A549 (cell line): ENCODE measurements at regions not wholly inside any gene's neighbourhood (a gene's known extent, or its start where the extent isn't known, plus 50 kb on each side); places are given as distances from the start of the nearest gene placed in this dataset.
A peak's percentile ranks its signal among the peaks of the same experiment; 100 is the strongest.

ENCODE experiments used
- ATAC-seq, 2 experiments: fragments of 200-7000 bp in 1 of 2; fragments of >200 bp in 1 of 2; cut with Nextera tagmentation in 1 of 2; cut with Tn5 transposase in 1 of 2; 3 replicates each; pipeline versions ENCODE4 v1.8.0 to v1.9.1; 2018 to 2020; ENCODE audit warnings: mild to moderate bottlenecking in 1 of 2, moderate library complexity in 1 of 2
- CTCF ChIA-PET: fragments of 300-600 bp; sonication (Branson Sonifier 250); formaldehyde crosslinking; extraction: SDS; loops from one replicate; lab custom pipeline; 2021; ENCODE audit warnings: antibody characterized with exemption, inconsistent platforms; lab: Yijun Ruan, JAX
- POLR2A ChIA-PET: fragments of 350-600 bp; formaldehyde crosslinking; extraction: SDS; loops from one replicate; lab custom pipeline; 2021; ENCODE audit warnings: antibody characterized with exemption, inconsistent platforms; lab: Yijun Ruan, JAX
- DNase-seq, 2 experiments: peaks; one replicate each; pipeline versions ENCODE4 v3.0.0 to v3.0.0-alpha.2; 2011 to 2016; ENCODE audit warnings: low read depth in 1 of 2, low spot score in 1 of 2
- FAIRE-seq: peaks from 2 replicates; lab custom pipeline; 2011; peaks lifted over from hg19 to GRCh38; lab: Jason Lieb, UNC
- H3K27ac ChIP-seq, 2 experiments: fragments of >200 bp; sonication (Bioruptor Twin); formaldehyde crosslinking; 3 replicates each; pipeline ENCODE4 v1.5.1; 2016 to 2017
- H3K4me1 ChIP-seq: fragments of >200 bp; sonication (Bioruptor Twin); formaldehyde crosslinking; 3 replicates; pipeline ENCODE4 v1.6.1; 2016
- H3K4me2 ChIP-seq: fragments of >200 bp; sonication (Bioruptor Twin); formaldehyde crosslinking; 3 replicates; pipeline ENCODE4 v1.6.1; 2016
- H3K4me3 ChIP-seq: fragments of >200 bp; sonication (Bioruptor Twin); formaldehyde crosslinking; 3 replicates; pipeline ENCODE4 v1.5.1; 2016
- H3K9me3 ChIP-seq: fragments of >200 bp; sonication (Bioruptor Twin); formaldehyde crosslinking; 3 replicates; pipeline ENCODE4 v1.6.1; 2016
- CBX8 ChIP-seq: fragments of 200-600 bp; sonication (generic); IDR thresholded peaks from 2 replicates; pipeline ENCODE4 v1.6.1; 2016
- EHMT2 ChIP-seq: fragments of 200-600 bp; sonication (generic); IDR thresholded peaks from 2 replicates; pipeline ENCODE4 v1.6.1; 2016; ENCODE audit warnings: antibody characterized with exemption, low read depth, mild to moderate bottlenecking, moderate library complexity
- ESRRA ChIP-seq: fragments of 150-350 bp; IDR thresholded peaks from 2 replicates; pipeline ENCODE4 v1.6.1; 2014; ENCODE audit warnings: mild to moderate bottlenecking, low read length, borderline replicate concordance
- FOXS1 ChIP-seq: fragments of 250-450 bp; sonication (Bioruptor Pico); IDR thresholded peaks from 2 replicates; pipeline ENCODE4 v1.5.0; 2020; ENCODE audit warnings: mild to moderate bottlenecking, moderate library complexity
- HEYL ChIP-seq: fragments of 250-450 bp; sonication (Bioruptor Pico); IDR thresholded peaks from 2 replicates; pipeline ENCODE4 v1.8.0; 2021; ENCODE audit warnings: mild to moderate bottlenecking, moderate library complexity
- KDM1A ChIP-seq: fragments of 200-600 bp; sonication (generic); IDR thresholded peaks from 2 replicates; pipeline ENCODE4 v1.6.1; 2016; ENCODE audit warnings: low read depth, mild to moderate bottlenecking
- MAFK ChIP-seq: fragments of 450-650 bp; IDR thresholded peaks from 2 replicates; pipeline ENCODE4 v1.6.1; 2014; ENCODE audit not compliant: partially characterized antibody
- PHF8 ChIP-seq: fragments of 200-600 bp; sonication (generic); IDR thresholded peaks from 2 replicates; pipeline ENCODE4 v1.6.1; 2016; ENCODE audit warnings: low read depth, mild to moderate bottlenecking, antibody characterized with exemption, moderate library complexity, borderline replicate concordance
- POLR2A ChIP-seq: IDR thresholded peaks from 2 replicates; pipeline ENCODE4 v1.6.1; 2012; ENCODE audit warnings: mild to moderate bottlenecking, low read length
- RNF2 ChIP-seq: fragments of 200-600 bp; sonication (generic); IDR thresholded peaks from 2 replicates; pipeline ENCODE4 v1.6.1; 2016; ENCODE audit warnings: low read depth, mild to moderate bottlenecking, antibody characterized with exemption, moderate library complexity, borderline replicate concordance
- SMC3 ChIP-seq: fragments of >200 bp; sonication (Bioruptor Twin); formaldehyde crosslinking; IDR thresholded peaks from 3 replicates; pipeline ENCODE4 v1.6.1; 2018; ENCODE audit warnings: inconsistent platforms
- TFCP2L1 ChIP-seq: fragments of 250-450 bp; sonication (Bioruptor Pico); IDR thresholded peaks from 2 replicates; pipeline ENCODE4 v1.5.0; 2021; ENCODE audit warnings: mild to moderate bottlenecking
- ZSCAN20 ChIP-seq: fragments of 250-450 bp; sonication (Bioruptor Pico); IDR thresholded peaks from 2 replicates; pipeline ENCODE4 v1.8.0; 2022; ENCODE audit warnings: mild to moderate bottlenecking, moderate library complexity
- WGBS: methylation state at CpG from one replicate; pipeline ENCODE4 v1.1.6; 2017; ENCODE audit errors: missing lambda C conversion rate; 5-methylcytosine and 5-hydroxymethylcytosine counted together
- TF ChIP-seq, protein P1 (sequence below): fragments of >200 bp; sonication (Bioruptor Twin); formaldehyde crosslinking; IDR thresholded peaks from 3 replicates; pipeline ENCODE4 v1.5.1; 2016
- TF ChIP-seq, protein P2 (sequence below): fragments of 250-450 bp; sonication (Bioruptor Pico); IDR thresholded peaks from 2 replicates; pipeline ENCODE4 v1.5.0; 2021; ENCODE audit warnings: mild to moderate bottlenecking, moderate library complexity, borderline replicate concordance
- TF ChIP-seq, protein P3 (sequence below): IDR thresholded peaks from 2 replicates; pipeline ENCODE4 v1.6.1; 2012; ENCODE audit warnings: low read depth, borderline replicate concordance

DNA sequence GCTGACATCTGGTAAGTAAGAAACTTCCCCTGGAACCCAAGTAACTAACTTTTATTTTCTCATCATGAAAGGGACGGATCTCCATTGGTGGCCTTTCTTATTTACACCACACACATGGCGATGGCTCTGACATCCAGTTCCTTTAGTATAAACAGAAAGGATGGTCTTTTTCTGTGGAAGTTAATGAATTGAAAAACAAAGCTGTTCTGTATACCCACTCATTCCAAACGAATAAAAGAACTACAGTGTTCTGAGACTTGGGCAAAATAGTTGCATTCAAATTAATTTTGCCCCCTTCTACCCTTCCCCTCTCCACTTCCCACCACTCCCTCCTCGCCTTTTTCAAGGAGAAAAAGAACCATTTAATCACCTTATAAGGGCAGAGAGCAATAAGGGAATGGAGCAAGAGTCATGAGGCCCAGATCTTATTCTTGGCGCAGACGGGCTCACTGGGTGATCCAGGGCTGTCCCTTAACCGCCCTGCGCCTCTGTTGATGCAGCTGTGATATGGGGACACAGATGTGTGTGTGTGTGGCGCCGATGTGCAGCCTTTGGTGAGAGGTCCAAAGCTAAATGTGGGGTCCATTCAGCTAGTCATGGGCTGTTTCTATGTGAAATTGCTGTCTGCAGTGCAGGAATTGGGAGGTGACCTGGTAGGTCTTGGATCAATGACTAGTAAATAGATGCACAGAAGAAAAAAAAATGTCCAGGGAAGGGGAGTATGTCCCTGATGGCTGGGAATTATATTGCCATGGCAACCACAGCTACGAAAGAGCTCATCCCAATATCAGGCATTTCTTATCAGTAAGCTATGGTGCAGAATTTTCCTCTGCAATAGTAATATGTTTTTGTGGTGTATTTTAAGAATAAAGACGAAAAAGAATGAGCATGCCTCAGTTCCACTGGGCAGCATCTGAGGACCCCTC, 141.5 kb upstream of the ERCC6L2 start:
- no peak overlapping the region for H3K27ac ChIP-seq
- FAIRE-seq: no peak
- POLR2A ChIA-PET: no interaction called here

DNA sequence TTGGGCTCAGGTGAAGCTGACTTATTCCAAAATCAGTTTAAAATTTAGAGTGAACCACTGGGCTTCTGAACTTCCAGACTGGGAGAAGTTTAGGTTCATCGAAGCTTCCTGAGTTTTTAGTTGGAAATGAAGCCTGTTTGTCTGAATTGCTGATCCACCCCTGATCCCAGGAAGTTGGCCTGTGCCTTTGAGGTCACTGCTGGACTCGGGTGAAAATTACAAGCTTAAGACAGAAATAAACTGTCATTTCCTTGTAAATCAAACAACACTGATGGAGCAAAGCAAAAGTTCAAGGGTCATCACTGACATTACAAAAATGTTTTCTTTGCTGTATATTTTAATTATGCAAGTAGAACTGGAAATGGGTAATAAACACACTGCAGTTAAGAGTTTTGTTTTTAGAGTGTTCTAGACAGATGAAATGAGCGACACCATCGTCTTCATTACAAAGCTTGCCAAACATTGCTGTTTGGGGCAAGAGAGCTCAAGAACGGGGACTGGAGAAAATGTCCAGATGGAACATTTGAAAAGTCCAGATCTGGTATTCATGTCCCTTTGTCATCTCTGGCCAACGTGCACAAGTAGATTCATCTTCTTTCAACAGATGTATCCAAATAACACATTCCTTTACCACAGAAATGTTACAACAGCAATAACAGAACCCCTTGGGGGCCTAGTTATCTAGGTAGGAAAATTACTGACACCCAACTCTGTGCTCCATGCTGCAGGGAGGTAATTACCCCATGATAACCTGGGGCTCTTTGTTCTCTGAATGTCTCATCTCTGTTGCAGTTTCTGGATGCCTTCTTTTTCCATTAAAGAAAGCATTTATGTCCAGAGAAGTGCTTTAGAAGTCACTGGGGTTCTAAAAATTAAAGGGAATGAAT, 142.4 kb upstream of the ERCC6L2 start:
- no peak for TF ChIP-seq PHF8
- TF ChIP-seq RNF2: no peak
- TF ChIP-seq POLR2A: no peak
- TF ChIP-seq, protein P1, sequence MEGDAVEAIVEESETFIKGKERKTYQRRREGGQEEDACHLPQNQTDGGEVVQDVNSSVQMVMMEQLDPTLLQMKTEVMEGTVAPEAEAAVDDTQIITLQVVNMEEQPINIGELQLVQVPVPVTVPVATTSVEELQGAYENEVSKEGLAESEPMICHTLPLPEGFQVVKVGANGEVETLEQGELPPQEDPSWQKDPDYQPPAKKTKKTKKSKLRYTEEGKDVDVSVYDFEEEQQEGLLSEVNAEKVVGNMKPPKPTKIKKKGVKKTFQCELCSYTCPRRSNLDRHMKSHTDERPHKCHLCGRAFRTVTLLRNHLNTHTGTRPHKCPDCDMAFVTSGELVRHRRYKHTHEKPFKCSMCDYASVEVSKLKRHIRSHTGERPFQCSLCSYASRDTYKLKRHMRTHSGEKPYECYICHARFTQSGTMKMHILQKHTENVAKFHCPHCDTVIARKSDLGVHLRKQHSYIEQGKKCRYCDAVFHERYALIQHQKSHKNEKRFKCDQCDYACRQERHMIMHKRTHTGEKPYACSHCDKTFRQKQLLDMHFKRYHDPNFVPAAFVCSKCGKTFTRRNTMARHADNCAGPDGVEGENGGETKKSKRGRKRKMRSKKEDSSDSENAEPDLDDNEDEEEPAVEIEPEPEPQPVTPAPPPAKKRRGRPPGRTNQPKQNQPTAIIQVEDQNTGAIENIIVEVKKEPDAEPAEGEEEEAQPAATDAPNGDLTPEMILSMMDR: no peak
- TF ChIP-seq TFCP2L1 (CRISPR knock-in tag): no peak
- TF ChIP-seq HEYL (CRISPR knock-in tag): no peak
- no peak for TF ChIP-seq SMC3
- no peak for TF ChIP-seq ZSCAN20 (CRISPR knock-in tag)
- TF ChIP-seq, protein P2, sequence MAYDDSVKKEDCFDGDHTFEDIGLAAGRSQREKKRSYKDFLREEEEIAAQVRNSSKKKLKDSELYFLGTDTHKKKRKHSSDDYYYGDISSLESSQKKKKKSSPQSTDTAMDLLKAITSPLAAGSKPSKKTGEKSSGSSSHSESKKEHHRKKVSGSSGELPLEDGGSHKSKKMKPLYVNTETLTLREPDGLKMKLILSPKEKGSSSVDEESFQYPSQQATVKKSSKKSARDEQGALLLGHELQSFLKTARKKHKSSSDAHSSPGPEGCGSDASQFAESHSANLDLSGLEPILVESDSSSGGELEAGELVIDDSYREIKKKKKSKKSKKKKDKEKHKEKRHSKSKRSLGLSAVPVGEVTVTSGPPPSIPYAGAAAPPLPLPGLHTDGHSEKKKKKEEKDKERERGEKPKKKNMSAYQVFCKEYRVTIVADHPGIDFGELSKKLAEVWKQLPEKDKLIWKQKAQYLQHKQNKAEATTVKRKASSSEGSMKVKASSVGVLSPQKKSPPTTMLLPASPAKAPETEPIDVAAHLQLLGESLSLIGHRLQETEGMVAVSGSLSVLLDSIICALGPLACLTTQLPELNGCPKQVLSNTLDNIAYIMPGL (CRISPR knock-in tag): no peak
- no peak for TF ChIP-seq EHMT2
- TF ChIP-seq CBX8: no peak
- TF ChIP-seq ESRRA: no peak
- no peak for TF ChIP-seq FOXS1 (CRISPR knock-in tag)
- TF ChIP-seq KDM1A: no peak
- TF ChIP-seq, all 56 proteins: peak for 0
- DNase-seq: no peak
- Histone ChIP-seq H3K4me1 (no peaks in the 10 kb centered on the region), H3K9me3 (no peaks in the 10 kb centered on the region), H3K27ac (no peak overlapping the region), H3K4me2 (no peak overlapping the region), H3K4me3 (no peak overlapping the region)
- ATAC-seq: no peak
- WGBS: 59% methylated on average over 6 of the region's 6 CpGs
- ChIA-PET POLR2A (no interaction called here), CTCF (interaction anchor here (1.2 to 1.5 kb wide), 4 partner anchors 8 to 14 kb away, joined by 3 to 5 read pairs (median 4); no protein-coding TSS in a partner anchor)
- FAIRE-seq: no peak

More for the DNA sequence above, 141.5 kb upstream of the ERCC6L2 start:
- 76% methylated on average over 12 of the region's 12 CpGs for WGBS
- no peaks in the 10 kb centered on the region for H3K9me3 ChIP-seq
- no peak for DNase-seq
- no peak for ATAC-seq
- no peak overlapping the region for H3K4me3 ChIP-seq
- TF ChIP-seq, protein P3, sequence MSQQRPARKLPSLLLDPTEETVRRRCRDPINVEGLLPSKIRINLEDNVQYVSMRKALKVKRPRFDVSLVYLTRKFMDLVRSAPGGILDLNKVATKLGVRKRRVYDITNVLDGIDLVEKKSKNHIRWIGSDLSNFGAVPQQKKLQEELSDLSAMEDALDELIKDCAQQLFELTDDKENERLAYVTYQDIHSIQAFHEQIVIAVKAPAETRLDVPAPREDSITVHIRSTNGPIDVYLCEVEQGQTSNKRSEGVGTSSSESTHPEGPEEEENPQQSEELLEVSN: no peak
- no peak overlapping the region for H3K4me2 ChIP-seq
- no peaks in the 10 kb centered on the region for H3K4me1 ChIP-seq
- CTCF ChIA-PET: interaction anchor here (1.0 to 1.5 kb wide), 4 partner anchors 8 to 13 kb away, joined by 3 to 5 read pairs (median 4); no protein-coding TSS in a partner anchor

DNA sequence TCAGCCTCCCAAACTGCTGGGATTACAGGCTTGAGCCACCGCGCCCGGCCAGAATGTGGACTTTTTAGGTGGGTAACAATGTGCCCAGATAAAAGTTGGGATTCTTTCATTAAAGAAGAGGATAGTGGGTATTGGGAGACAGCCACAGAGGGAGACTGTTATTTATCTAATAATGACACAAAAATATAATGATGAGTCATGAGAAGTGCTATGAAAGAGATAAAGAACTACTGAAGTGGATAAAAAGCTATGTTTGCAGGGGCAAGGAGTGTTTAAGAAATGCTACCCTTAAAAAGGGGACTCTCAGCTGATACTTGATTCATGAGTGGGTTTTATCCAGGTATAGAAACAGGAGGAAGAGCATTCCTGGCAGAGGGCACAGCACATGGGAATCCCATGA, 143.6 kb upstream of the ERCC6L2 start:
- ChIA-PET POLR2A (no interaction called here), CTCF (interaction anchor here (1.1 to 1.4 kb wide), 2 partner anchors 13 to 585 kb away, joined by 3 to 4 read pairs; no protein-coding TSS in a partner anchor)
- Histone ChIP-seq H3K9me3 (no peaks in the 10 kb centered on the region), H3K27ac (no peak overlapping the region), H3K4me1 (no peaks in the 10 kb centered on the region), H3K4me2 (no peak overlapping the region), H3K4me3 (no peak overlapping the region)
- no peak for DNase-seq
- ATAC-seq: no peak
- TF ChIP-seq, protein P3: no peak
- TF ChIP-seq MAFK (peak; percentile 52), HEYL (CRISPR knock-in tag) (no peak)
- 95% methylated on average over 3 of the region's 3 CpGs for WGBS
- no peak for FAIRE-seq
